HL-60 (cell line): ENCODE measurements at regions not wholly inside any gene's neighbourhood (a gene's known extent, or its start where the extent isn't known, plus 50 kb on each side); places are given as distances from the start of the nearest gene placed in this dataset.

Experiments
- DNase-seq, 2 experiments: peaks; one replicate each; pipeline ENCODE4 v3.0.0-alpha.2; 2010 to 2020; ENCODE audit warnings: low read depth in 1 of 2, low spot score in 1 of 2
- H3K27ac ChIP-seq: fragments of 250-450 bp; sonication (Bioruptor Pico); replicated peaks from 2 replicates; pipeline ENCODE4 v1.5.1; 2020; ENCODE audit warnings: mild to moderate bottlenecking, moderate library complexity
- H3K27me3 ChIP-seq: fragments of 250-450 bp; sonication (Bioruptor Pico); 2 replicates; pipeline ENCODE4 v1.5.1; 2021; ENCODE audit warnings: mild to moderate bottlenecking, moderate library complexity; ENCODE audit not compliant: insufficient read depth, poor library complexity, severe bottlenecking
- H3K4me3 ChIP-seq: replicated peaks from 2 replicates; pipeline ENCODE4 v1.5.1; 2011; ENCODE audit warnings: mild to moderate bottlenecking, control low read depth, low read length; ENCODE audit not compliant: insufficient read depth
- CTCF ChIP-seq: IDR thresholded peaks from one replicate; pipeline ENCODE4 v1.5.1; 2011; ENCODE audit warnings: low read length, control low read depth, inconsistent platforms; ENCODE audit not compliant: insufficient read depth
- GABPA ChIP-seq: IDR thresholded peaks from 2 replicates; pipeline ENCODE4 v1.6.1; 2012; ENCODE audit warnings: low read depth
- POLR2AphosphoS5 ChIP-seq: IDR thresholded peaks from 2 replicates; pipeline ENCODE4 v1.6.1; 2012; ENCODE audit warnings: low read depth
- REST ChIP-seq: IDR thresholded peaks from 2 replicates; pipeline ENCODE4 v1.6.1; 2012; ENCODE audit warnings: low read depth; ENCODE audit not compliant: insufficient replicate concordance
- SPI1 ChIP-seq: IDR thresholded peaks from 2 replicates; pipeline ENCODE4 v1.6.1; 2012; ENCODE audit warnings: low read depth, mild to moderate bottlenecking, borderline replicate concordance

- H3K27me3 ChIP-seq = peaks cover 13% of the 10 kb centered on the region
- H3K4me3 ChIP-seq = no peak overlapping the region
- no peak overlapping the region for H3K27ac ChIP-seq
- no peak for DNase-seq
- TF ChIP-seq GABPA = no peak
- TF ChIP-seq SPI1 = no peak
- no peak for TF ChIP-seq POLR2AphosphoS5
- TF ChIP-seq REST = no peak
- TF ChIP-seq CTCF = no peak
Measured at GRCh38 chr4:3642056-3642630, 109.9 kb upstream of the LRPAP1 start.

- Histone ChIP-seq H3K27me3 (peaks cover 13% of the 10 kb centered on the region), H3K27ac (no peak overlapping the region), H3K4me3 (no peak overlapping the region)
- DNase-seq = no peak
- TF ChIP-seq POLR2AphosphoS5 (no peak), REST (no peak), GABPA (no peak), CTCF (no peak), SPI1 (no peak)
Measured at GRCh38 chr4:3641501-3641900, 109.3 kb upstream of the LRPAP1 start.

- H3K27ac ChIP-seq = no peak overlapping the region
- H3K27me3 ChIP-seq = peaks cover 13% of the 10 kb centered on the region
- DNase-seq = no peak
- TF ChIP-seq SPI1 = no peak
- TF ChIP-seq POLR2AphosphoS5 = no peak
- no peak for TF ChIP-seq GABPA
- no peak for TF ChIP-seq CTCF
- TF ChIP-seq REST = no peak
- H3K4me3 ChIP-seq = no peak overlapping the region
Measured at GRCh38 chr4:3640587-3640962, 108.4 kb upstream of the LRPAP1 start.
